Caki2 (cell line): ENCODE measurements at regions not wholly inside any gene's neighbourhood (a gene's known extent, or its start where the extent isn't known, plus 50 kb on each side); places are given as distances from the start of the nearest gene placed in this dataset.
"Not testable (repeated sequence)": the region's sequence is repeated elsewhere in the genome, so short reads cannot be mapped to it uniquely, and the experiment has no call there.

Experiments
- DNase-seq: peaks from one replicate; pipeline ENCODE4 v3.0.0-alpha.2; 2015; ENCODE audit warnings: low read depth
- in situ Hi-C: cut with HindIII; loops from 2 replicates; pipeline ENCODE4 v1.10.0; 2016; ENCODE audit warnings: low sequenced_read_pairs, low pct_unique_long_range_greater_than_20kb, mixed read lengths

DNA sequence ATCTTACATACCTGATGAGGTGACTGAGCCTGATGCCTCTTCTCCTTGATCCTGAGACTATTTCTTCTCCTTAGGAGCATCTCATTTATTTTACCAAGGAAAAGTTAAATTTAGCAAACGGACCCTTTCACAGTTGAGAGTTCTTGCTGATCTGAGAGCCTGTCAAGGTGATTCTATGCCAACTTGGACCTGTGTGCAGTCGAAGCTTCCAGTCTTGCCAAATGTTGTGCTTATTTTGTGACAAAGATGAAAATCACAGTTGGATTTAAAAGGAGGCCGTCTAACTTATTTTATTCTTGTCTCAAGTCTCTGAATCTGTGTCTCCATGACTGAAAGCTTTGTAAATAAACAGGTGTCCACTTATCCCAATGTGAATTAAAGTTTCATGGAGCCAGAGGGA, 296.3 kb upstream of the EPHA3 start:
- DNase-seq = no peak
- in situ Hi-C loops = no loop called here

DNA sequence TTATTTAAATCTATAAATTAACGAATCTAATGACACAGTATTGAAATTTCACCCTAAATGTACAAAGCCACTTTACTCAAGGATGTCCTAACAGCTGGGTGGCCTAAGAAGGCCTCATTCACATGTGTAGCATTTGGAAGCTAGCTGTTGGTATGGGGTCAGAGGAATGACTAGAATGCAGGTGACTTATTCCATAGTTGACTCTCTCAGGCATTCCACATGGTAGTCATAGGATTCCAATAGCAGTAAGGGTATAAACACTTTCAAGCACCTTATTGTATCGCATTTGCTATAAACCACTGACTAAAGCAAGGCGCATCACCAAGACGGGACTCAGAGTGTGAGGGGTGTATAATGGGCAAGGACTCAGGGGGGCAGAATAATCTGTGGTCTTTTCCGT, 294.8 kb upstream of the EPHA3 start:
- no peak for DNase-seq
- in situ Hi-C loops = no loop called here

DNA sequence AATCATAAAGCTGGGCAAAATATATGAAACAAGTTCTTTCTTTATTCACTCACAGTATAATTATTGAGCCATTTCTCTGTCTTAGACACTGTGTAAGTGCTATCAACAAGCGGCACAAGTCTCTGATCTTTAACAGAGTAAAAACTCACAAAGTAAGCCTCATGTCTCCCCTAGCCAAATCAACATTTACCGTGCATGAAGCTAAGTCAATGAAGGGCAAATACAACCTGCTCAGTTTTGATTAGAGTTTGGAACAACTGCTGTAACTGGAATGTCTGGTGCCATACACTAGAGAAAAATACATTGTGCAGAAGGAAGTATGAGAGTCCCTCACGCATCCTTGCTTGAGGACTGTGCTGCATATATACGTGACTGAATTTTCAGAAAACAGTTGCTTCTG, 291.0 kb upstream of the EPHA3 start:
- in situ Hi-C loops = no loop called here

DNA sequence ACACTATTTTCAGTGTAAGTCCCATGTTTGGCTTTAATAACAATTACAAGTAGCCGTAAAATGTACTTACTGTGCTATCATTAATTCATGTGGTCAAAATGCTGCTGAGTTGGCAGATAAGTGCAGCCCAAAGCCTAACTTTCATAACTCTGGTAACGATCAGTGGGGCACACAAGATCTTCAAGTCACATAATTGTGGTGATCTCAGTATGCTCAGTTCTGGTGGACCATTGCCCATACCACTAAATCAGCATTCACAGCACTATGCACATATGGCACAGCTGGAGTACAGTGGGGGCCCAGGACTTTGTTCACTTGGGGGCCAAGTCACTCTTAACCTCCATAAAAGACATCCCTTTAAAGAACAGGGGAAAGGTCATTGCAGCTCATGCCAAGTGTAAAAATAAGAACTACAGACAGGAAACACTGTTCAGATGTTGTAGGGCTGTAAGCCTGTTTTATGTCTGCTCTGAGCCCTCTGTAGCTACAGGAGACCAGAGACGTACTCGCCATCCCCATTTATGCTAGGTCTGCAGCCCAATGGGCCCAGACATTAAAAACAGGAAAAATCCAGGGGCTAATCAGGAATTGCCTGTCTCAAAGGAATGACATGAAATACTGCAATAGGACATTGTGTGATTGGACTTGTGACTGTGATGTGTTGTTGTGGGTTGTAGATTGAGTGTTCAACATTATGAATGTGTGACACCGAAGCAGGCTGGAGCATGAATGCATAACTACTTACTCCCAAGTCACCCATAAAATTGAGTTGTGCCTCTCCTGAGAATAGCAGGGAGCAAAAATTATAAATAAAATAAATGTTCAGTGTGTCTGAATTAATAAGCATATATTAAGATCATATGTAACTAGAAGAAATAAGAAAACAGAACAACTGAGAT, 282.5 kb upstream of the EPHA3 start:
- no peak for DNase-seq
- in situ Hi-C loops = no loop called here

More for the DNA sequence above, 291.0 kb upstream of the EPHA3 start:
- no peak for DNase-seq

DNA sequence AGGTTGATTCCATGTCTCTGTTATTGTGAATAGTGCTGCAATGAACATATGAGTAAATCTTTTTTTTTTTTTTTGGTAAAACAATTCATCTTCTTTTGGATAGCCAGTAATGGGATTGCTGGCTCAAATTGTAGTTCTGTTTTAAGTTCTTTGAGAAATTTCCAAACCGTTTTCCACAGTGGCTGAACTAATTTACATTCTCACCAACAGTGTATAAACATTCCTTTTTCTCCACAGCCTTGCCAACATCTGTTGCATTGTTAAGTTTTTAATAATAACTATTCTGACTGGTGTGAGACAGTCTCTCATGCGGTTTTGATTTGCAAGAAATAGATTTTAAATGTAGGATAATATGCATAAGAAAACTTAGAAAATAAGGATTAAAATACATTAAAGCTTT, 279.0 kb upstream of the EPHA3 start:
- in situ Hi-C loops = no loop called here
- DNase-seq = no peak

DNA sequence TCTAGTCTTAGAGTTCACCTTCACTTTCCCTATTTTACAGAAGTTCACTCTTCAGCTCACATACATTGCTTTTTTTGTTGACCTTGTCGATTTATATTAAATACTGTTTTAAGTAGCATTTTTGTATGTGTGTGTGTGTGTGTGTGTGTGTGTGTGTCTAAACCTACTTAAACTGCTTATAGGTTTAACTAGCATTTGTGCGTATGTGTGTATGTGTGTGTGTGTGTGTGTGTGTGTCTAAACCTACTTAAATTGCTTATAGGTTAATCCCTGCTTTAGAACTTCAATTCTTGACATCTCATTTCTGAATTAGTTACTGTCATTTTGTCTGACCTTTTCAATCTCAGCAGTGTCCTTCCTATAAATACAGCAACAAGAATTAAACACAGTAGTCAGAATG, 254.8 kb upstream of the EPHA3 start:
- in situ Hi-C loops = no loop called here
- no peak for DNase-seq

DNA sequence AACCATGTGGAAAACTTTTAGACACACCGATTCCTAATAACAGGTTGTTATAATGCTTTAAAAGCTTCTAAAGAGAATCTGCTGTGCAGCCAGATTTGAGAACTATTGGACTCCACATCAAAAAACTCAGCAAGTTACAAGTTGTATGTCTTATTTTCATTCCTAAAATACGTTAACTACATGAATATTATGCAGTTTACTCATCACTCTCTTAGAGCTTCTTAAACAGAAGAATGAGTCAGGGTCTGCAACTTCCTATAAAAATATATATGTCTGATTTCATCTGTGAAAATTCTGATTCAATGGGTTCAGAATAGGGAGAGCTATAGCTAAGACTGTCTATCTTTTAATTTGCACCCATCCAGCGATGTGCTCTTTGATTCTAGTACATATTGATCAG, 244.2 kb upstream of the EPHA3 start:
- in situ Hi-C loops = no loop called here
- no peak for DNase-seq

DNA sequence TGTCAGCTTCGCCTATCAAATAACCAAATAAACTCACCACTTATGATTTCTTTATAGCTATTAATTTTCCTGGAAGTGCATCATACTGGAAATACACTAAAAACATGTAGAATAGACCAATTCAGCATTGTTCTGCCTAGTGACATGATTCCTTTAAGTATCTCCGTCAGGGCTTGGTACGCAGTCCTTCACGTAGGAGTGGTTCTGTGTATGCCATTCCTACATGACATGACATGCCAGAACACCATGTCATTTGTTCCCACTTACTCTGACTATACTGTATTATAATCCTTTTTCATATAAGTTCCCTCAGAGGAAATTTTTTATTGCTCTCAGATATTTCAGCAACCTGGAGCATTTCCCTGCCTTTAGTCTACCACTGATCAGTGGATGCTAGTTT, 230.7 kb upstream of the EPHA3 start:
- in situ Hi-C loops = no loop called here
- DNase-seq = no peak

DNA sequence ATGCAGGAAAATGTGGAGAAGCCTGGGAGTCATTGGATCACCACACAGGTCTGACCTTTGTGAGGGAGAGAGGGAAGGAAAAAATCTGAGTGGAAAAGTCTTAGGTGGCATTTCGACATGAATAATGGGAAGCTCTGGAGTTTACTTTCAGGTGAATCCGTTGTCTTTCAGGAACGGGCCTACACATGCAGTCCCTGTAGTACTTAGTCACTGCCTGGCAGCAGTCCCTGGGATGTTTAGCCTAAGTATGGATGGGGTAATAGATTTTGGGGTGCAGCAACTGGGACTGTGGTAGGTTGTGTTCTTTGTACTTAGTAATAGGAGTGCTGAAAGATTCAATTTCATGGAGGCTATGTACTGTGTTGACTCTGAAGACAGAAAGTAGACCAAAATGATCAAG, 227.5 kb upstream of the EPHA3 start:
- in situ Hi-C loops = no loop called here
- DNase-seq = no peak

DNA sequence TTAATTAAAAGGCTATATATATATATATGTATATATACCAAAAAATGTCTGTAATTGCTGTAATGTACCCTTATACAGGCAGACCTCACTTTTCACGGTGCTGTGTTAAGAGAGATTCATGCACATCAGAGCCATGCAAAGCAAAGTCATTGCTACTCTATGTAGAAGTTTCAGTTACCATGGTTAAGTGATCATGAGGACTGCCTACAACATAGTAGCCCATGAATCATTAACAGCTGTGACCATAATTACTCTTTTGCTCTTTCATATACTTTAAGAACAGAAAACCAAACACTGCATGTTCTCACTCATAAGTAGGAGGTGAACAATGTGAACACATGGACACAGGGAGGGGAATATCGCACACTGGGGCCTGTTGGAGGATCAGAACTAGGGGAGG, 225.3 kb upstream of the EPHA3 start:
- in situ Hi-C loops = no loop called here
- DNase-seq = no peak

DNA sequence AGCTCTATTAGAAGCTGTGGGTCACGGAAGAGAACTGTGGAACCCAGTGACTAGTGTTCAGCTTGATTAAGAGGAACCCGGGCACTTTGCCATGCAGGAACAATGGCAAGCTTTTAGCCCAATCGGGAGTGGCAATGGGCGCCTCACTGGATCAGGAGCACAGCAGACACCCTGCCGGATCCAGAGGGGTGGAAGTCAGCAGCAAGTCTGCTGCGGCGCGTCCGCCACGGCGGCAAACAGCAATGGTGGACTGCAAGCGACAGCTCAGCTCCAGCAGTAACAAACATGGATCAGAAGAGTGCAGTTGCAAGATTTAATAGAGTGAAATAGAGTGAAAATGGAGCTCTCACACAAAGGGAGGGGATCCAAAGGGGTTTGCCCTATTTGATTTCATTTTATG, 220.8 kb upstream of the EPHA3 start:
- DNase-seq, in situ Hi-C loops: not testable (repeated sequence)

DNA sequence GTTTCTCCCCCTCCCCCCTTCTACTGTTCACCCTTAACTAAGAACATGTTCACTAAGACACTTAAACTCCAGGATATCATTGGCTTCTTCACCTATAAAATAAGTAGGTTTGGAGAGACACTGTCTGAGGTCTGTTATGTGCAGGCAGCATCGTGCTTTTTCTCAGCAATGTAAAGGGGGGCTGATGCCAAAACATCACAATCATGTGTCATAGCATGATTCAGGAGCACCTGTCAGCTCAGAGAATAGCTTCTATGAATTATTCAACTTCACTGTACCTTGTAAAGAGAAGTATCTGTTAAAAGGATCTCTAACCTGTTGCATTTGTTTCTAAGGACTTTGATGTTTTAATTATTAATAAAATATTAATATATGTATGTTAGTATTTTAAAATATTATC, 211.4 kb upstream of the EPHA3 start:
- in situ Hi-C loops = no loop called here
- DNase-seq = no peak

DNA sequence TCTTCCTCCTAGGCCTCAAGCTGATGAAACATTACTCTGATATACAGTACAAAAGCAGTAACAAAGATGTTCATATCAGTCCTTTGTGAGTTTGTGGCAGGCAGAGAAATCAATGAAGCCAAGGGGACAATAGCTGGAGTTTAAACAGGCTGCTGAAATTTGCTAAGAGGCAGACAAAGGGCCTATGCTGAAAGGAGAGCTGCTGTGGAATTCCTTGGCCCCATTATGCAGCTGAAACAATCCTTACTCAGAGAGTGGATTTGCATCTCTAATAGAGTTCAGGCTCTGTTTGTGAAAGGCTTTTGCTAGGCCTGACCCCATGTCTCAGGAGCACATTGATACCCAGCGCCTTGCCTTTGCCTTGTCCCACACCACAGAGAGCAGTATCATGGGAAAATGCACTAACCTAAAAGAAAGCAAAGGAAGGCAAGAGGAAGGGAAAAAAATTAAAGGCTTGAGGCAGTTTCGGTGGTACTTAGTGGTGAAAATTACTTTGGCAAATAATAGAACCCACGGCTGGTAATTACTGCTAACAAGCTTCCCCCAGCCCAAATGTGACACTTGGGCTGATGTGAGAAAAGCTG, 195.0 kb upstream of the EPHA3 start:
- in situ Hi-C loops = no loop called here
- no peak for DNase-seq

DNA sequence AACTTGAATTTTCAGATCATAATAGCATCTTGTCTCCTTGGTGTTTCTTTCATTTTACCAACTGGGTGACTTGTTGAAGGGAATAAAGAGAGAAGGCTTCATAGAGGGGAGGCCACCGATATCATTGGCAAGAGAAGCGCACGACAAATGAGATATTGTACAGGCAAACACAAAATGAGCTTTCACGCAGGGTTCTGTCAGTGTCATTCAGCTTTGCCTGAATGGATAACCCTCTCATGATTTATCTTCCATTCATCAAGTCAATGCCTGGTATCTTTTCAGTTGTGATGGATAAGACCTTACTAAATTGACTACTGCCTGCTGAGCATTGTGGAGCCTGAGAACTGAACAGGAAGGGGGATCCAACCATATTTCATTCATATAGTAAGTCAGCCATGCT, 188.6 kb upstream of the EPHA3 start:
- no peak for DNase-seq
- in situ Hi-C loops = no loop called here

DNA sequence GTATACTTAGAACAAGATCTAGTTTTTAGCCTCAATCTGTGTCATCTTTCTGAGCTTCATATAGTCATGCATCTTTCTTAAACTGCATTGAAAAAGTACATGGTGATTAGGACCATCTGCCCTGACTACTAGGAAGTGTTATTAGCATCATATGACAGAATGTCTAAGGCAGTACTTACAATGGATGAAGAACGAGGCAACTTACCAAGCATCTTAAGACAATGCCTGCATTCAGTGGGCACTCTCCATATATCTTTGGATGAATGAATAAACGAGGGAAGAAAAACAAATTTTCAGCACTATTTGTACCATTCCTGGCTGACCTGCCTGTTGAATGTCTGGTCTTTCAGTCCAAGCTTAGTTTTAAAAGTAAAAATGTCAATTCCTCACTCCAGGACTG, 185.4 kb upstream of the EPHA3 start:
- DNase-seq = no peak
- in situ Hi-C loops = no loop called here

DNA sequence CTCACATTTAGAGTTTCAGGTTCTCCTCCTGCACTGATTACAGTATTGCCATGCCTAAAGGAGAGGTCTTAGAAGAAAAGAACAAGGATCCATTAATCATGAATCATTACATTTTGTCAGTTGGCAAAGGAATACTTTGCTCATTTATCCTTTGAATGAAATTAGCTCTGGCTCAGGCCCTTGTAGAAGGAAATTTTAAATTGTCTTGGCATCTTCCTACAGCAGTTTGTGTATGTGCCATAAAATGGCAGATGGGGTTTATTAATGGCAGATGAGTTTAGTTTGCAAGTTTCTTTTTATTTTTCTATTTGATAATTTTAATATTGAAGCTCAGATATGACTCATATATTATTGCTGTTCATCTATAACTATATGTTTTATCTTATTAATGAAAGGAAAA, 181.2 kb upstream of the EPHA3 start:
- DNase-seq = no peak
- in situ Hi-C loops = no loop called here

DNA sequence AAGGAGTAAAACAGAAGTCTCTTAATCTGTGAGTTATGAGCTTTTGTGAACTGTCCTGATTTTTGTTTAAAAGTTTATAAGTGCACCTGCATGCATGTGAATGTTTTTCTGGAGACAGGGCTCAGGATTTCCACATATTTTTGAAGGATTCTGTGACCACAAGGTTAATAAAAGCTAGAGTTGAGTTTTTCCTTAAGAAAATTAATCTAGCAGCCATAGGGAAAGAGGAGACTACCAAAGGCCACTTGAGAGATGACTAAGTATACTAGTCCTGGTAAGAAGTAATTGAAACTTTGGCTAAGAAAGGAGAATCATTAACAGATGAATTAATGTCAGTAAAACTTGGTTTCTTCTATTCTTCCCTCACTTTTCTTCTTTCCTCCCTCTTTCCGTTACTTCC, 176.8 kb upstream of the EPHA3 start:
- no peak for DNase-seq
- in situ Hi-C loops = no loop called here

DNA sequence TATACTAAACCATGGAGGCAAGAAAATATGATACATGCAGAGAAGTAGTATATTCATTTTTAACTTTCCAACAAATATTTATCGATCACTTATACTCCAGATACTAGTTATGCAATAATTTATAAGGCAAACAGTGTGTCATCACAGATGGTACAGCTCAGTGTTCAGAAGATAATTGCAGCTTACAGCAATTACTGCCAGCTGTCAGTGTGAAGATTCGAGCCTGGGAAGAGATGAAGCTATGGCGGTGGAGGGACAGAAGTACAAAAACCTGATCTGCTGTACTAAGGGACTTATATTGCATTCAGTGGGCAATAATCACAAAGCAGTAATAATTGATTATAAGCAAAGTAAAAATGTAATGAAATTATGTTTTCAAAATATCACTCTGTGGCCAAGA, 170.6 kb upstream of the EPHA3 start:
- no peak for DNase-seq
- in situ Hi-C loops = no loop called here

DNA sequence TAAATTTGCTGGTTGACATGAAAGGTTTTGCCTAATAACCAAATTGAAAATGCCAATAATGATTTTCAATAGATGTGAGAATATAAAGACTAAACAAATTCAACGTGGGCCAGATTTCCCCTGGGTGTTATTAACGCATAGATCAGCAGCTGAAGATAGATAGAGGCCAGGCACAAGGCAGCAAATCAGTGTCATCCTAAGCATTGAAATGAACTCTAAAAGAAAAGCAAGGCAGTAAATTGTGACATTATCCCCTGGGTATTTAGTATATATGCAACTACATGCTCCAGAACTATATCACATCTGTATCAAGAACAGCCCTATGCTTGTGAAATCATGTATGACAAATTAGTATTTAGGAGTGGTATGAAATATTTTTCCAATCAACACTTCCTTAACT, 167.1 kb upstream of the EPHA3 start:
- no peak for DNase-seq
- in situ Hi-C loops = no loop called here

DNA sequence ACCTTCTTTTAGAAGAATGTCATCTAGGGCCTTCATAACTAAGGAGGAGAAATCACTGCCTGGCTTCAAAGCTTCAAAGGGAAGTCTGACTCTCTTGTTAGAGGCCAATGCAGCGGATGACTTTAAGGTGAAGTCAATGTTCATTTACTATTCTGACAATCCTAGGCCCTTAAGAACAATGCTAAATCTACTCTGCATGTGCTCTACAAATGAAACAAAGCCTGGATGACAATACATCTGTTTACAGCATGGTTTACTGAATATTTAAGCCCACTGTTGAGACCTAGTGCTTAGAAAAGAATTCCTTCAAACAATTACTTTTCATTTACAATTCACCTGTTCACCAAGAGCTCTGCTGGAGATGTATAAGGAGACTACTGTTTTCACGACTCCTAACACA, 160.4 kb upstream of the EPHA3 start:
- in situ Hi-C loops = no loop called here
- DNase-seq = no peak
